Vagina (tissue), 2 donors: ENCODE measurements at regions not wholly inside any gene's neighbourhood (a gene's known extent, or its start where the extent isn't known, plus 50 kb on each side); places are given as distances from the start of the nearest gene placed in this dataset.

Source experiments
- POLR2A ChIP-seq, 2 donors: fragments of 450-650 bp; IDR thresholded peaks; one replicate each; pipeline ENCODE4 v1.6.1; 2017; ENCODE audit warnings: antibody characterized with exemption in 2 of 2, mild to moderate bottlenecking in 2 of 2, moderate library complexity in 2 of 2
- POLR2AphosphoS5 ChIP-seq, 2 donors: sonication (generic); formaldehyde crosslinking; IDR thresholded peaks; one replicate each; pipeline ENCODE4 v1.9.0; 2017; ENCODE audit warnings: antibody characterized with exemption in 2 of 2, mild to moderate bottlenecking in 2 of 2, low read depth in 1 of 2; ENCODE audit not compliant: insufficient read depth in 1 of 2
- TF ChIP-seq, protein P1 (sequence below), 3 experiments: fragments of 450-650 bp in 2 of 3; fragments of 200-600 bp in 1 of 3; sonication (generic) in 1 of 3; IDR thresholded peaks; one replicate each; pipeline ENCODE4 v1.5.1; 2017 to 2019; ENCODE audit warnings: antibody characterized with exemption in 3 of 3, mild to moderate bottlenecking in 2 of 3, moderate library complexity in 2 of 3

- TF ChIP-seq POLR2A (IDR thresholded peaks at IDR 0.05) (no peak), POLR2AphosphoS5 (IDR thresholded peaks at IDR 0.05; ENCODE audit: insufficient read depth in 1 of 2, low read depth in 1 of 2) (no peak)
- TF ChIP-seq, protein P1, sequence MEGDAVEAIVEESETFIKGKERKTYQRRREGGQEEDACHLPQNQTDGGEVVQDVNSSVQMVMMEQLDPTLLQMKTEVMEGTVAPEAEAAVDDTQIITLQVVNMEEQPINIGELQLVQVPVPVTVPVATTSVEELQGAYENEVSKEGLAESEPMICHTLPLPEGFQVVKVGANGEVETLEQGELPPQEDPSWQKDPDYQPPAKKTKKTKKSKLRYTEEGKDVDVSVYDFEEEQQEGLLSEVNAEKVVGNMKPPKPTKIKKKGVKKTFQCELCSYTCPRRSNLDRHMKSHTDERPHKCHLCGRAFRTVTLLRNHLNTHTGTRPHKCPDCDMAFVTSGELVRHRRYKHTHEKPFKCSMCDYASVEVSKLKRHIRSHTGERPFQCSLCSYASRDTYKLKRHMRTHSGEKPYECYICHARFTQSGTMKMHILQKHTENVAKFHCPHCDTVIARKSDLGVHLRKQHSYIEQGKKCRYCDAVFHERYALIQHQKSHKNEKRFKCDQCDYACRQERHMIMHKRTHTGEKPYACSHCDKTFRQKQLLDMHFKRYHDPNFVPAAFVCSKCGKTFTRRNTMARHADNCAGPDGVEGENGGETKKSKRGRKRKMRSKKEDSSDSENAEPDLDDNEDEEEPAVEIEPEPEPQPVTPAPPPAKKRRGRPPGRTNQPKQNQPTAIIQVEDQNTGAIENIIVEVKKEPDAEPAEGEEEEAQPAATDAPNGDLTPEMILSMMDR (IDR thresholded peaks at IDR 0.05): no peak
Measured at GRCh38 chr1:5526822-5527551, 465.2 kb downstream of the NPHP4 start.
